ENCODE measurements at regions not wholly inside any gene's neighbourhood (a gene's known extent, or its start where the extent isn't known, plus 50 kb on each side); places are given as distances from the start of the nearest gene placed in this dataset.
"Not testable (repeated sequence)": the region's sequence is repeated elsewhere in the genome, so short reads cannot be mapped to it uniquely, and the experiment has no call there.

DNA sequence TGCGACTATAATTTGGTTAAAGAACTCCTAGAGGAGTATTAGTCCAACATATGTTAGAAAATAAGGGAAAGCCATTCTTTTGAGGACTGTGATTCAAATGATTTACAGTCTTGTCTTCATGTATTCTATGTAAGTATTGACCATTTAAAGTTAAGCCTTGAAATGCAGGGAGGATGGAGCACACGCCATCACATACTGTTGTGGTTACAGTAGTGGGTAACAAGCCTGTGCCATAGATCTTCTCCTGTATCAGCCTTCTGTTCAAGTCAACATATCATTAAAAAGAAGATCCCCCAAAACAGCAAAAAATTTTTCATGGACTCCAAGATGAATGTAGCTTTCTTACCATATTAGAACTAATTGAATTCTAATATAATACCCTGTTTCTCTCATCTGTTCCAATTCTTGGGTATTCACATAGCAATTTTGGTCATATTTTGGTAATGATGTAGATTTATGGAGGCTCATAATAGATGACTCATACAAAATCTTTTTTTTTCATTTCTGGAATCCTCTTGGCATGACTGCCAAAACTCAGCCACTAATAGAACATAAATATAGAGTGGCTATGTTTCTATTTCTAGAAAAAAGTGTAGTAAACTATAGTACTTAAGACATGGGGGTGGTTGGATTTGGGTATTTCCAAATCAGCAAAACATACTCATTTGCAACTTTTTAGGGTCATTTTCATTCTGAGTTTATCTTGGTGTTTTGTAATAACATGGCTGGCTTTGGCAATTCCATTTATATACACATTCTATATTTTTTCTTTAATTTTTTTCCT, 413.5 kb downstream of the BCKDHB start:
- Histone ChIP-seq H3K27ac (replicated peaks in 1 of 4) (no peak overlapping the region), H3K9me3 (no peaks in the 10 kb centered on the region), H3K4me1 (peaks cover 14 to 41% (median 33%) of the 10 kb centered on the region in 4 donors), H3K27me3 (no peaks in the 10 kb centered on the region), H3K4me3 (no peak overlapping the region), H3K36me3 (no peaks in the 10 kb centered on the region)
- TF ChIP-seq POLR2A (IDR thresholded peaks at IDR 0.05; ENCODE audit: low read depth) (no peak), EP300 (IDR thresholded peaks at IDR 0.05) (no peak), POLR2AphosphoS5 (IDR thresholded peaks at IDR 0.05) (no peak)
- TF ChIP-seq, protein P1, sequence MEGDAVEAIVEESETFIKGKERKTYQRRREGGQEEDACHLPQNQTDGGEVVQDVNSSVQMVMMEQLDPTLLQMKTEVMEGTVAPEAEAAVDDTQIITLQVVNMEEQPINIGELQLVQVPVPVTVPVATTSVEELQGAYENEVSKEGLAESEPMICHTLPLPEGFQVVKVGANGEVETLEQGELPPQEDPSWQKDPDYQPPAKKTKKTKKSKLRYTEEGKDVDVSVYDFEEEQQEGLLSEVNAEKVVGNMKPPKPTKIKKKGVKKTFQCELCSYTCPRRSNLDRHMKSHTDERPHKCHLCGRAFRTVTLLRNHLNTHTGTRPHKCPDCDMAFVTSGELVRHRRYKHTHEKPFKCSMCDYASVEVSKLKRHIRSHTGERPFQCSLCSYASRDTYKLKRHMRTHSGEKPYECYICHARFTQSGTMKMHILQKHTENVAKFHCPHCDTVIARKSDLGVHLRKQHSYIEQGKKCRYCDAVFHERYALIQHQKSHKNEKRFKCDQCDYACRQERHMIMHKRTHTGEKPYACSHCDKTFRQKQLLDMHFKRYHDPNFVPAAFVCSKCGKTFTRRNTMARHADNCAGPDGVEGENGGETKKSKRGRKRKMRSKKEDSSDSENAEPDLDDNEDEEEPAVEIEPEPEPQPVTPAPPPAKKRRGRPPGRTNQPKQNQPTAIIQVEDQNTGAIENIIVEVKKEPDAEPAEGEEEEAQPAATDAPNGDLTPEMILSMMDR (IDR thresholded peaks at IDR 0.05): no peak
- DNase-seq (ENCODE audit: extremely low spot score): no peak
- WGBS: 90% methylated on average over 2 of the region's 2 CpGs
- intact Hi-C loops (cut with DNase I): no loop called here

- H3K4me3 ChIP-seq: no peak overlapping the region
- WGBS: 84% methylated on average over 2 of the region's 2 CpGs
- no peak overlapping the region for H3K27ac ChIP-seq (replicated peaks in 1 of 4)
- H3K27me3 ChIP-seq: no peaks in the 10 kb centered on the region
- no peaks in the 10 kb centered on the region for H3K9me3 ChIP-seq
- intact Hi-C loops (cut with DNase I): no loop called here
- no peaks in the 10 kb centered on the region for H3K36me3 ChIP-seq
- H3K4me1 ChIP-seq: peaks cover under 1 to 22% (median 16%) of the 10 kb centered on the region in 4 donors
- DNase-seq (ENCODE audit: extremely low spot score): no peak
- TF ChIP-seq EP300 (IDR thresholded peaks at IDR 0.05): no peak
- TF ChIP-seq POLR2A (IDR thresholded peaks at IDR 0.05; ENCODE audit: low read depth): no peak
- TF ChIP-seq POLR2AphosphoS5 (IDR thresholded peaks at IDR 0.05): no peak
Measured at GRCh38 chr6:80517525-80517924, 411.1 kb downstream of the BCKDHB start.

DNA sequence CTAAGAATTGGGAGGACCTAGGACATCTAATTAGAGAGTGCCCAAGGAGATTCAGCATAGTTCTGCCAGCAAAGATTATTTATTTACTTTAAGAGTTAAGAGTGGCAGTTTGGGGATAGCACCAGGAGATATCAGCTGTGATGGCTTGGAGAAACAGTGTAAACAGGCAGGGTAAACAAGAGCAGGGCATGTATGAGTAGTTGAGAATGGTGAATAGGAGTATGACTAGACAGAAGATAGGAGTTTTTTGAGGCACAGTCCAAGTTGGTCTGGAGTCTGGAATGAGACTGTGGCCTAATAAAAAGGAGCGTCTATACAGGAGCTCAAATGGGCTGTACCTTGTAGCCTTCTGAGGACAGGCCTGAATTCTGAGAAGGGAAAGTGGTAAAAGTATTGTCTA, 404.1 kb downstream of the BCKDHB start:
- DNase-seq (ENCODE audit: extremely low spot score); intact Hi-C loops (cut with DNase I); H3K27me3 ChIP-seq; H3K9me3 ChIP-seq; H3K4me3 ChIP-seq; H3K27ac ChIP-seq (replicated peaks in 1 of 4); H3K4me1 ChIP-seq; H3K36me3 ChIP-seq: not testable (repeated sequence)
- 94% methylated on average over 1 of the region's 1 CpG for WGBS

DNA sequence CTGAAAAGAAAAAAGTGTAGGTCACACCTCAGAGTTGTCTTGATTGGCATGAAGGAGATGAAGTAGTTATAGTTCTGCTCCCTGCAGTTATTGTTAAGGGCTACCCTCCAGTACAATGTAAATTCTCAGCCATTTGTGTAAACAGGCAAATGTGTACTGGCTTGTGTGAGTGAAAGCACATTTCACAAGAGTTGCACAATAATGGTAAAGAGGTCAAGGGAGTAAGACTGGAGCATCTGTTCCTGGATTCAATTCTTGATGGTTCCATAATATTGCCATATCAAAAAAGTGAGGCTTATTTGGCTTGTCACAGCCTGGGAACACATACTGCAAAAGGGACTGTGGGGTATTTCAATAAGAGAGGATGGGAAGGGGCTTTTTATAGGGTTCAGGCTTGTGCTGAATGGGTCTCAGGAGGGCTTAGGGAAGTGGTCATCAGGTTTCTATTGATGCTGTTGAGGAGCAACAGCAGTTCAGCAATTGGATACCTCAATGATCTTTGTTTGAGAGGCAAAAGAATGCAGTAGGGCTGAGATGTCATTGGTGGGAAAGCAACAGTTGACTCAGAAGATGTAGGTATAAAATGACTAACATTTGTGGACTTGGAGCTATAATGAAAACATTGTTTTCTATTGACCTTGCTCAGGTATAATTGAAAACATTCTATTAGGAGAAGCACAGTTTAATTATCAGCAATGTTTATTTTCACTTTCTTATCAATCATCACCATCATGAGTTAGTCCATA, 402.6 kb downstream of the BCKDHB start:
- TF ChIP-seq POLR2A (IDR thresholded peaks at IDR 0.05; ENCODE audit: low read depth) (no peak), POLR2AphosphoS5 (IDR thresholded peaks at IDR 0.05) (no peak), EP300 (IDR thresholded peaks at IDR 0.05) (no peak)
- TF ChIP-seq, protein P1 (IDR thresholded peaks at IDR 0.05): no peak
- no peak for DNase-seq (ENCODE audit: extremely low spot score)
- intact Hi-C loops (cut with DNase I): no loop called here
- Histone ChIP-seq H3K27ac (replicated peaks in 1 of 4) (no peak overlapping the region), H3K9me3 (no peaks in the 10 kb centered on the region), H3K4me3 (no peak overlapping the region), H3K4me1 (no peaks in the 10 kb centered on the region), H3K27me3 (no peaks in the 10 kb centered on the region), H3K36me3 (no peaks in the 10 kb centered on the region)

- intact Hi-C loops (cut with DNase I): no loop called here
- Histone ChIP-seq H3K27ac (replicated peaks in 1 of 4) (no peak overlapping the region), H3K4me3 (no peak overlapping the region), H3K36me3 (no peaks in the 10 kb centered on the region), H3K4me1 (no peaks in the 10 kb centered on the region), H3K9me3 (no peaks in the 10 kb centered on the region), H3K27me3 (no peaks in the 10 kb centered on the region)
- no peak for TF ChIP-seq EP300 (IDR thresholded peaks at IDR 0.05)
- no peak for TF ChIP-seq POLR2AphosphoS5 (IDR thresholded peaks at IDR 0.05)
- no peak for TF ChIP-seq POLR2A (IDR thresholded peaks at IDR 0.05; ENCODE audit: low read depth)
- TF ChIP-seq, protein P1 (IDR thresholded peaks at IDR 0.05): no peak
- DNase-seq (ENCODE audit: extremely low spot score): no peak
- 91% methylated on average over 3 of the region's 3 CpGs for WGBS
Measured at GRCh38 chr6:80504882-80505281, 398.4 kb downstream of the BCKDHB start.

Data from esophagus muscularis mucosa (tissue), 4 donors.